ENCODE measurements at regions not wholly inside any gene's neighbourhood (a gene's known extent, or its start where the extent isn't known, plus 50 kb on each side); places are given as distances from the start of the nearest gene placed in this dataset.
A peak's percentile ranks its signal among the peaks of the same experiment; 100 is the strongest.

GRCh38 chr10:132470410-132471124 is 67.0 kb upstream of the INPP5A start:
- H3K9me3 ChIP-seq, result no peaks in the 10 kb centered on the region
- no peaks in the 10 kb centered on the region for H3K36me3 ChIP-seq
- TF ChIP-seq, protein P1, sequence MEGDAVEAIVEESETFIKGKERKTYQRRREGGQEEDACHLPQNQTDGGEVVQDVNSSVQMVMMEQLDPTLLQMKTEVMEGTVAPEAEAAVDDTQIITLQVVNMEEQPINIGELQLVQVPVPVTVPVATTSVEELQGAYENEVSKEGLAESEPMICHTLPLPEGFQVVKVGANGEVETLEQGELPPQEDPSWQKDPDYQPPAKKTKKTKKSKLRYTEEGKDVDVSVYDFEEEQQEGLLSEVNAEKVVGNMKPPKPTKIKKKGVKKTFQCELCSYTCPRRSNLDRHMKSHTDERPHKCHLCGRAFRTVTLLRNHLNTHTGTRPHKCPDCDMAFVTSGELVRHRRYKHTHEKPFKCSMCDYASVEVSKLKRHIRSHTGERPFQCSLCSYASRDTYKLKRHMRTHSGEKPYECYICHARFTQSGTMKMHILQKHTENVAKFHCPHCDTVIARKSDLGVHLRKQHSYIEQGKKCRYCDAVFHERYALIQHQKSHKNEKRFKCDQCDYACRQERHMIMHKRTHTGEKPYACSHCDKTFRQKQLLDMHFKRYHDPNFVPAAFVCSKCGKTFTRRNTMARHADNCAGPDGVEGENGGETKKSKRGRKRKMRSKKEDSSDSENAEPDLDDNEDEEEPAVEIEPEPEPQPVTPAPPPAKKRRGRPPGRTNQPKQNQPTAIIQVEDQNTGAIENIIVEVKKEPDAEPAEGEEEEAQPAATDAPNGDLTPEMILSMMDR (IDR thresholded peaks at IDR 0.05), result no peak
- no peak for TF ChIP-seq POLR2A (IDR thresholded peaks at IDR 0.05)
- intact Hi-C loops (cut with DNase I), result no loop called here
- DNase-seq, result peak in 2 of 3 donors; percentile 35 to 39
- H3K27me3 ChIP-seq, result no peaks in the 10 kb centered on the region
- no peak overlapping the region for H3K27ac ChIP-seq
- H3K4me1 ChIP-seq, result no peaks in the 10 kb centered on the region
- WGBS (ENCODE audit: insufficient coverage, low coverage, low lambda C conversion rate, missing lambda C conversion rate), result 79% methylated on average over 19 of the region's 27 CpGs
- no peak overlapping the region for H3K4me3 ChIP-seq
- no peak for ATAC-seq

GRCh38 chr10:132471125-132471451 is 66.5 kb upstream of the INPP5A start:
- H3K9me3 ChIP-seq, result no peaks in the 10 kb centered on the region
- no peak overlapping the region for H3K4me3 ChIP-seq
- H3K4me1 ChIP-seq, result no peaks in the 10 kb centered on the region
- H3K27me3 ChIP-seq, result no peaks in the 10 kb centered on the region
- ATAC-seq, result no peak
- TF ChIP-seq POLR2A (IDR thresholded peaks at IDR 0.05), result no peak
- TF ChIP-seq, protein P1 (IDR thresholded peaks at IDR 0.05), result no peak
- no peak overlapping the region for H3K27ac ChIP-seq
- intact Hi-C loops (cut with DNase I), result no loop called here
- H3K36me3 ChIP-seq, result no peaks in the 10 kb centered on the region
- DNase-seq, result peak in 1 of 3 donors; percentile 38
- WGBS (ENCODE audit: insufficient coverage, low coverage, low lambda C conversion rate, missing lambda C conversion rate), result no CpG with 5 or more reads among the region's 4 CpGs

GRCh38 chr10:132471484-132471883 is 66.1 kb upstream of the INPP5A start:
- Histone ChIP-seq H3K4me1 (no peaks in the 10 kb centered on the region), H3K9me3 (no peaks in the 10 kb centered on the region), H3K36me3 (no peaks in the 10 kb centered on the region), H3K27ac (no peak overlapping the region), H3K4me3 (no peak overlapping the region), H3K27me3 (no peaks in the 10 kb centered on the region)
- DNase-seq (peak in 1 of 3 donors; percentile 26), ATAC-seq (no peak)
- WGBS (ENCODE audit: insufficient coverage, low coverage, low lambda C conversion rate, missing lambda C conversion rate), result 81% methylated on average over 6 of the region's 9 CpGs
- intact Hi-C loops (cut with DNase I), result no loop called here
- no peak for TF ChIP-seq POLR2A (IDR thresholded peaks at IDR 0.05)
- TF ChIP-seq, protein P1 (IDR thresholded peaks at IDR 0.05), result no peak

DNA sequence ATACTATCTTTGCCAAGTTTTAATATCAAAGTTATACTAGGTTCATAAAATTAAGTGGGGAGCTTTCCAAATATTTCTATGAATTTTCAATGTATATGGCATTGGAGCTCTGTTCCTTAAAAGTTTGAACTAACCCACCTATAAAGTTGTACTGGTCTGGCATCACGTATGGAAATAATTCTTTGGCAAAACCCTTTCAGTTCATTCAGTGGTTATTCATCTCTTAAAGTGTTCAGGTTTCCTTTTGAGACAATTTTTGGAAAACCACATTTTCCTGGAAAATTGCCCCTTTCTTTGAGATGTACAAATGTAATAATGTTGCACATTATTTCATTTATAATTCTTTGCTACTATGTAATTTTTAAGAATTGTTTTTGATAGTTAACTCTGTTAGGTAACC is 62.5 kb upstream of the INPP5A start:
- no peak for ATAC-seq
- Histone ChIP-seq H3K4me3 (no peak overlapping the region), H3K27ac (no peak overlapping the region), H3K27me3 (no peaks in the 10 kb centered on the region), H3K9me3 (no peaks in the 10 kb centered on the region), H3K4me1 (peaks cover 0 to 4% (median 0%) of the 10 kb centered on the region in 4 donors), H3K36me3 (no peaks in the 10 kb centered on the region)
- intact Hi-C loops (cut with DNase I), result no loop called here
- TF ChIP-seq POLR2A (IDR thresholded peaks at IDR 0.05), result no peak
- TF ChIP-seq, protein P1 (IDR thresholded peaks at IDR 0.05), result no peak
- no peak for DNase-seq
- WGBS (ENCODE audit: insufficient coverage, low coverage, low lambda C conversion rate, missing lambda C conversion rate), result 35% methylated on average over 1 of the region's 1 CpG

Measured in right lobe of liver (tissue), 6 donors.